Panc1 (cell line): ENCODE measurements at regions not wholly inside any gene's neighbourhood (a gene's known extent, or its start where the extent isn't known, plus 50 kb on each side); places are given as distances from the start of the nearest gene placed in this dataset.

Experiments
- ATAC-seq: fragments of 200-7000 bp; cut with Tn5 transposase; 2 replicates; pipeline ENCODE4 v1.9.1; 2020; ENCODE audit warnings: mild to moderate bottlenecking, moderate library complexity
- BruUV-seq: library from RNA; stranded (reverse); fragments of 400-500 nt; replicated peaks from 2 replicates; lab custom pipeline; 2021; lab: Mats Ljungman, UMichigan
- CTCF ChIA-PET: fragments of 300-600 bp; sonication (Branson Sonifier 250); formaldehyde crosslinking; loops from one replicate; lab custom pipeline; 2022; ENCODE audit warnings: antibody characterized with exemption; lab: Charles Lee
- POLR2A ChIA-PET: fragments of 300-600 bp; sonication (Branson Sonifier 250); formaldehyde crosslinking; loops from one replicate; lab custom pipeline; 2022; ENCODE audit warnings: antibody characterized with exemption; lab: Charles Lee
- DNase-seq: peaks from one replicate; pipeline ENCODE4 v3.0.0-alpha.2; 2010; ENCODE audit warnings: low read depth, low spot score
- H3K27ac ChIP-seq: 2 replicates; pipeline ENCODE4 v1.5.1; 2011; ENCODE audit warnings: mild to moderate bottlenecking, low read length, inconsistent platforms
- H3K27me3 ChIP-seq: fragments of 200-500 bp; sonication (Bioruptor generic); 2 replicates; pipeline ENCODE4 v1.6.0; 2014; ENCODE audit warnings: low read length, inconsistent platforms; ENCODE audit not compliant: control insufficient read depth, insufficient read depth
- H3K36me3 ChIP-seq: fragments of 200-500 bp; sonication (Bioruptor generic); 2 replicates; pipeline ENCODE4 v1.5.1; 2014; ENCODE audit warnings: inconsistent platforms, mild to moderate bottlenecking, low read length, moderate library complexity; ENCODE audit not compliant: control insufficient read depth, insufficient read depth
- H3K4me1 ChIP-seq: 2 replicates; pipeline ENCODE4 v1.5.1; 2011; ENCODE audit warnings: inconsistent platforms, mild to moderate bottlenecking, low read length, moderate library complexity; ENCODE audit not compliant: control insufficient read depth, insufficient read depth
- H3K4me3 ChIP-seq, 2 experiments: 2 replicates each; pipeline ENCODE4 v1.5.1; 2011 to 2012; ENCODE audit warnings: low read depth in 2 of 2, low read length in 2 of 2, mild to moderate bottlenecking in 2 of 2, inconsistent platforms in 1 of 2, moderate library complexity in 1 of 2
- H3K9me3 ChIP-seq: fragments of 200-500 bp; sonication (Bioruptor generic); 2 replicates; pipeline ENCODE4 v1.5.1; 2014; ENCODE audit warnings: low read depth, mild to moderate bottlenecking, inconsistent platforms, low read length, moderate library complexity; ENCODE audit not compliant: control insufficient read depth, insufficient read depth
- POLR2AphosphoS5 ChIP-seq: IDR thresholded peaks from 2 replicates; pipeline ENCODE4 v1.6.1; 2012; ENCODE audit warnings: mild to moderate bottlenecking, low read depth, low read length, moderate library complexity
- REST ChIP-seq, 2 experiments: IDR thresholded peaks; 2 replicates each; pipeline ENCODE4 v1.6.1; 2011 to 2012; ENCODE audit warnings: low read depth in 2 of 2, control low read depth in 1 of 2, low read length in 1 of 2, mild to moderate bottlenecking in 1 of 2, moderate library complexity in 1 of 2; ENCODE audit not compliant: insufficient read depth in 1 of 2
- SIN3A ChIP-seq: IDR thresholded peaks from 2 replicates; pipeline ENCODE4 v1.6.1; 2012; ENCODE audit warnings: low read depth, mild to moderate bottlenecking, low read length, moderate library complexity, borderline replicate concordance; ENCODE audit not compliant: insufficient read depth
- TCF7L2 ChIP-seq: IDR thresholded peaks from 2 replicates; pipeline ENCODE4 v1.6.1; 2011; ENCODE audit warnings: mild to moderate bottlenecking, low read depth, low read length, inconsistent platforms
- in situ Hi-C: cut with HindIII; loops from 2 replicates; pipeline ENCODE4 v1.10.0; 2016; ENCODE audit warnings: low sequenced_read_pairs, low pct_unique_long_range_greater_than_20kb
- intact Hi-C: fragments of 100-400 bp; cut with micrococcal nuclease; formaldehyde crosslinking; loops from one replicate; pipeline ENCODE4 v1.10.0; 2022; ENCODE audit not compliant: unreplicated experiment
- TF ChIP-seq, protein P1 (sequence below): fragments of 450-650 bp; IDR thresholded peaks from 2 replicates; pipeline ENCODE4 v1.5.1; 2017; ENCODE audit warnings: mild to moderate bottlenecking

- in situ Hi-C loops: no loop called here
- intact Hi-C loops: no loop called here
- Histone ChIP-seq H3K9me3 (no peaks in the 10 kb centered on the region), H3K27me3 (no peaks in the 10 kb centered on the region), H3K4me3 (no peak overlapping the region), H3K4me1 (no peaks in the 10 kb centered on the region), H3K27ac (no peak overlapping the region), H3K36me3 (no peaks in the 10 kb centered on the region)
- POLR2A ChIA-PET: no interaction called here
- BruUV-seq: no TSS peak
- DNase-seq: no peak
- CTCF ChIA-PET: no interaction called here
- TF ChIP-seq REST (IDR thresholded peaks at IDR 0.05; ENCODE audit: insufficient read depth in 1 of 2, low read depth in 2 of 2, low read length in 1 of 2) (no peak), SIN3A (no peak), POLR2AphosphoS5 (no peak), TCF7L2 (no peak)
- TF ChIP-seq, protein P1, sequence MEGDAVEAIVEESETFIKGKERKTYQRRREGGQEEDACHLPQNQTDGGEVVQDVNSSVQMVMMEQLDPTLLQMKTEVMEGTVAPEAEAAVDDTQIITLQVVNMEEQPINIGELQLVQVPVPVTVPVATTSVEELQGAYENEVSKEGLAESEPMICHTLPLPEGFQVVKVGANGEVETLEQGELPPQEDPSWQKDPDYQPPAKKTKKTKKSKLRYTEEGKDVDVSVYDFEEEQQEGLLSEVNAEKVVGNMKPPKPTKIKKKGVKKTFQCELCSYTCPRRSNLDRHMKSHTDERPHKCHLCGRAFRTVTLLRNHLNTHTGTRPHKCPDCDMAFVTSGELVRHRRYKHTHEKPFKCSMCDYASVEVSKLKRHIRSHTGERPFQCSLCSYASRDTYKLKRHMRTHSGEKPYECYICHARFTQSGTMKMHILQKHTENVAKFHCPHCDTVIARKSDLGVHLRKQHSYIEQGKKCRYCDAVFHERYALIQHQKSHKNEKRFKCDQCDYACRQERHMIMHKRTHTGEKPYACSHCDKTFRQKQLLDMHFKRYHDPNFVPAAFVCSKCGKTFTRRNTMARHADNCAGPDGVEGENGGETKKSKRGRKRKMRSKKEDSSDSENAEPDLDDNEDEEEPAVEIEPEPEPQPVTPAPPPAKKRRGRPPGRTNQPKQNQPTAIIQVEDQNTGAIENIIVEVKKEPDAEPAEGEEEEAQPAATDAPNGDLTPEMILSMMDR: no peak
- no peak for ATAC-seq
These were observed 141.7 kb downstream of the EFNB2 start for GRCh38 chr13:106393776-106394175.

GRCh38 chr13:106391681-106392080, 143.8 kb downstream of the EFNB2 start:
- in situ Hi-C loops: no loop called here
- intact Hi-C loops: no loop called here
- TF ChIP-seq TCF7L2 (no peak), REST (IDR thresholded peaks at IDR 0.05; ENCODE audit: insufficient read depth in 1 of 2, low read depth in 2 of 2, low read length in 1 of 2) (no peak), POLR2AphosphoS5 (no peak), SIN3A (no peak)
- TF ChIP-seq, protein P1: no peak
- no peaks in the 10 kb centered on the region for H3K36me3 ChIP-seq
- no peak for DNase-seq
- no peaks in the 10 kb centered on the region for H3K4me1 ChIP-seq
- POLR2A ChIA-PET: no interaction called here
- CTCF ChIA-PET: interaction anchor here (0.7 kb wide), 1 partner anchor 233 kb away, joined by 3 read pairs; no protein-coding TSS in a partner anchor
- no TSS peak for BruUV-seq
- no peaks in the 10 kb centered on the region for H3K27me3 ChIP-seq
- H3K4me3 ChIP-seq: no peak overlapping the region
- ATAC-seq: no peak
- H3K27ac ChIP-seq: no peak overlapping the region
- H3K9me3 ChIP-seq: no peaks in the 10 kb centered on the region
